ENCODE measurements at regions not wholly inside any gene's neighbourhood (a gene's known extent, or its start where the extent isn't known, plus 50 kb on each side); places are given as distances from the start of the nearest gene placed in this dataset.

- Mint-ChIP-seq H3K4me1 (ENCODE audit: low read depth, unreplicated experiment) (no peaks in the 10 kb centered on the region), H3K4me3 (ENCODE audit: unreplicated experiment) (no peak overlapping the region), H3K27ac (ENCODE audit: unreplicated experiment) (no peak overlapping the region), H3K27me3 (ENCODE audit: unreplicated experiment) (no peaks in the 10 kb centered on the region), H3K9me3 (ENCODE audit: unreplicated experiment) (no peaks in the 10 kb centered on the region), H3K36me3 (ENCODE audit: unreplicated experiment) (no peaks in the 10 kb centered on the region)
- TF ChIP-seq, protein P1, sequence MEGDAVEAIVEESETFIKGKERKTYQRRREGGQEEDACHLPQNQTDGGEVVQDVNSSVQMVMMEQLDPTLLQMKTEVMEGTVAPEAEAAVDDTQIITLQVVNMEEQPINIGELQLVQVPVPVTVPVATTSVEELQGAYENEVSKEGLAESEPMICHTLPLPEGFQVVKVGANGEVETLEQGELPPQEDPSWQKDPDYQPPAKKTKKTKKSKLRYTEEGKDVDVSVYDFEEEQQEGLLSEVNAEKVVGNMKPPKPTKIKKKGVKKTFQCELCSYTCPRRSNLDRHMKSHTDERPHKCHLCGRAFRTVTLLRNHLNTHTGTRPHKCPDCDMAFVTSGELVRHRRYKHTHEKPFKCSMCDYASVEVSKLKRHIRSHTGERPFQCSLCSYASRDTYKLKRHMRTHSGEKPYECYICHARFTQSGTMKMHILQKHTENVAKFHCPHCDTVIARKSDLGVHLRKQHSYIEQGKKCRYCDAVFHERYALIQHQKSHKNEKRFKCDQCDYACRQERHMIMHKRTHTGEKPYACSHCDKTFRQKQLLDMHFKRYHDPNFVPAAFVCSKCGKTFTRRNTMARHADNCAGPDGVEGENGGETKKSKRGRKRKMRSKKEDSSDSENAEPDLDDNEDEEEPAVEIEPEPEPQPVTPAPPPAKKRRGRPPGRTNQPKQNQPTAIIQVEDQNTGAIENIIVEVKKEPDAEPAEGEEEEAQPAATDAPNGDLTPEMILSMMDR (IDR thresholded peaks at IDR 0.05; ENCODE audit: partially characterized antibody, unreplicated experiment): no peak
- DNase-seq: no peak
Measured at GRCh38 chr2:155917380-155917779, 415.1 kb downstream of the NR4A2 start.

DNA sequence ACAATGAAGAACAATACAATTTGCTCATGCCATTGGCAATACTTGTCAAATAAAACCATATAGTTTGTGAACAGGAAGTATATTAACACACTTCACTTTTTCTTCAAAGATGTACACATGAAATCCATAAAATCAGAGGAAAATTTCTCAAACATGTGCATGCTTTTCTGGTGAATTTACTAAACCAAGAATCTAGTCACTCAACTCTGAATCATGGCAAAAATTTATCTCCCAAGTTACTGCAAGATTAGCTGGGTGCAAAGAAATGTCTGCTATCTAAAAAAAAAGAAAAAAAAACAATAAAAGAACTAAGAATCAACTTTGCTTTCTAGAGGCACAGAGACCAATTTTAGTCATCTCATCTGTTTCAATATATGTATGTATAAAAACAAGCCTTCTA is 419.2 kb downstream of the NR4A2 start:
- no peak overlapping the region for H3K4me3 Mint-ChIP-seq (ENCODE audit: unreplicated experiment)
- TF ChIP-seq, protein P1 (IDR thresholded peaks at IDR 0.05; ENCODE audit: partially characterized antibody, unreplicated experiment): no peak

DNA sequence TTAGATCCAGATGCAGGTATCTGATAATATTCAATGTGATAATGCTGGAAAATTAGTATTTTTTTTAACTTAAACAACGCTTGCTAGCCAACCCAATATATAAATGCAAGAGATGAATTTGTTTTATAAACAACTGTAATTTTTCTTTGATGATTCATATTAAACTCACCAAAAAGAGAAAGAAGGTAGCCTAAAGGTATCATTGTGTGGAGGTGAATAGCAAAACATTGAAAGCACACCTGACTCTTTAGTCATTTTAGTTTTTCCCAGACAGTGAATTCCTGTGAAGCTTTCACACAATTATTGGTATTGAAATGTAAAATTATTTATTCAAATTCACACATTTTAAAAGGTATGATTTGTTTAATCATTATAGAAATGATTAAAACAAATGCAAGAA is 424.0 kb downstream of the NR4A2 start:
- peaks cover 9% of the 10 kb centered on the region for H3K4me1 Mint-ChIP-seq (ENCODE audit: low read depth, unreplicated experiment)
- TF ChIP-seq, protein P1 (IDR thresholded peaks at IDR 0.05; ENCODE audit: partially characterized antibody, unreplicated experiment): no peak
- no peak overlapping the region for H3K27ac Mint-ChIP-seq (ENCODE audit: unreplicated experiment)
- no peak for DNase-seq
- no peaks in the 10 kb centered on the region for H3K9me3 Mint-ChIP-seq (ENCODE audit: unreplicated experiment)
- H3K4me3 Mint-ChIP-seq (ENCODE audit: unreplicated experiment): no peak overlapping the region
- H3K27me3 Mint-ChIP-seq (ENCODE audit: unreplicated experiment): no peaks in the 10 kb centered on the region
- H3K36me3 Mint-ChIP-seq (ENCODE audit: unreplicated experiment): no peaks in the 10 kb centered on the region

More for the DNA sequence above, 419.2 kb downstream of the NR4A2 start:
- Mint-ChIP-seq H3K9me3 (ENCODE audit: unreplicated experiment) (no peaks in the 10 kb centered on the region), H3K27ac (ENCODE audit: unreplicated experiment) (no peak overlapping the region), H3K27me3 (ENCODE audit: unreplicated experiment) (no peaks in the 10 kb centered on the region), H3K4me1 (ENCODE audit: low read depth, unreplicated experiment) (peaks cover 1% of the 10 kb centered on the region), H3K36me3 (ENCODE audit: unreplicated experiment) (no peaks in the 10 kb centered on the region)
- DNase-seq: no peak

DNA sequence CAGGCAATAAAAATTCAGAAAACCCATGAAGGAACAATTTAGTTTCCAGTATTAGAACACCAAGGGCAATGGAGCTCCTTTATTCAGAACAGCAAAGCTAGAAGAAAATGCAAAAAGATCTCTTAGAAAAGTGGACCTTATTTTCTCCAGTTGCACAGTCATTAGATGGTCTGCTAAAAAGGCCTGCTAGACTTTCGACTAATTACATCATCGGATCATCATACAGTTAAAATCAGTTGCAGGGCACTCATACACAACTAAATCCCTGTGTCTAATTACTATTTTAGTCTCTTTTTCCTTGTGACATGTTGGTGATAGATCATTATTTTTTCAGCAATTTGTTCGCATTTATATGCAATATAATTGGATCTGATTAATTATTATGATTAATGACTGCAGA is 425.3 kb downstream of the NR4A2 start:
- Mint-ChIP-seq H3K9me3 (ENCODE audit: unreplicated experiment) (no peaks in the 10 kb centered on the region), H3K4me1 (ENCODE audit: low read depth, unreplicated experiment) (peaks cover 9% of the 10 kb centered on the region), H3K27me3 (ENCODE audit: unreplicated experiment) (no peaks in the 10 kb centered on the region), H3K4me3 (ENCODE audit: unreplicated experiment) (no peak overlapping the region), H3K27ac (ENCODE audit: unreplicated experiment) (no peak overlapping the region), H3K36me3 (ENCODE audit: unreplicated experiment) (no peaks in the 10 kb centered on the region)
- TF ChIP-seq, protein P1 (IDR thresholded peaks at IDR 0.05; ENCODE audit: partially characterized antibody, unreplicated experiment): no peak
- no peak for DNase-seq

GRCh38 chr2:155905657-155906056 is 426.9 kb downstream of the NR4A2 start:
- TF ChIP-seq, protein P1 (IDR thresholded peaks at IDR 0.05; ENCODE audit: partially characterized antibody, unreplicated experiment): no peak
- H3K4me1 Mint-ChIP-seq (ENCODE audit: low read depth, unreplicated experiment): peaks cover 9% of the 10 kb centered on the region
- no peak for DNase-seq
- no peak overlapping the region for H3K4me3 Mint-ChIP-seq (ENCODE audit: unreplicated experiment)
- H3K27ac Mint-ChIP-seq (ENCODE audit: unreplicated experiment): no peak overlapping the region
- no peaks in the 10 kb centered on the region for H3K27me3 Mint-ChIP-seq (ENCODE audit: unreplicated experiment)
- no peaks in the 10 kb centered on the region for H3K9me3 Mint-ChIP-seq (ENCODE audit: unreplicated experiment)
- no peaks in the 10 kb centered on the region for H3K36me3 Mint-ChIP-seq (ENCODE audit: unreplicated experiment)

Data from glutamatergic neuron (in vitro differentiated cells).